Kidney (tissue), 13 donors: ENCODE measurements at regions not wholly inside any gene's neighbourhood (a gene's known extent, or its start where the extent isn't known, plus 50 kb on each side); places are given as distances from the start of the nearest gene placed in this dataset.

Experiments used
- DNase-seq, 5 donors: peaks; one replicate each; pipeline ENCODE4 v3.0.0-alpha.2; 2013 to 2020
- FAIRE-seq: peaks from 2 replicates; lab custom pipeline; 2012; peaks lifted over from hg19 to GRCh38; lab: Jason Lieb, UNC
- H3K27ac ChIP-seq, 2 donors: one replicate each; pipeline ENCODE4 v1.7.0; 2013; ENCODE audit warnings: low read depth in 2 of 2, low read length in 2 of 2, inconsistent platforms in 1 of 2
- H3K27me3 ChIP-seq: one replicate; pipeline ENCODE4 v1.7.1; 2013; ENCODE audit warnings: low read length, inconsistent platforms; ENCODE audit not compliant: control insufficient read depth, insufficient read depth
- H3K36me3 ChIP-seq, 3 donors: one replicate each; pipeline versions ENCODE4 v1.7.0 to v1.7.1; 2013; ENCODE audit warnings: low read length in 3 of 3, control low read depth in 1 of 3, inconsistent platforms in 1 of 3; ENCODE audit not compliant: insufficient read depth in 3 of 3, control insufficient read depth in 2 of 3
- H3K4me1 ChIP-seq, 3 donors: one replicate each; pipeline versions ENCODE4 v1.7.0 to v1.7.1; 2013; ENCODE audit warnings: low read length in 3 of 3, inconsistent platforms in 1 of 3, low read depth in 1 of 3; ENCODE audit not compliant: control insufficient read depth in 2 of 3, insufficient read depth in 2 of 3
- H3K4me3 ChIP-seq, 3 donors: one replicate each; pipeline versions ENCODE4 v1.7.0 to v1.8.1; 2013; ENCODE audit warnings: low read length in 3 of 3, control low read depth in 1 of 3, inconsistent platforms in 1 of 3
- H3K9ac ChIP-seq, 3 donors: one replicate each; pipeline versions ENCODE4 v1.7.0 to v1.7.1; 2013; ENCODE audit warnings: low read length in 3 of 3, control low read depth in 1 of 3, inconsistent platforms in 1 of 3
- H3K9me3 ChIP-seq, 3 donors: one replicate each; pipeline versions ENCODE4 v1.7.0 to v1.7.1; 2013; ENCODE audit warnings: low read length in 3 of 3, control low read depth in 1 of 3, inconsistent platforms in 1 of 3; ENCODE audit not compliant: control insufficient read depth in 2 of 3, insufficient read depth in 1 of 3
- intact Hi-C: fragments of 100-400 bp; cut with DNase I; formaldehyde crosslinking; loops from one replicate; pipeline ENCODE4 v1.11.1; 2022
- TF ChIP-seq, protein P1 (sequence below): IDR thresholded peaks from 3 replicates; pipeline ENCODE4 v1.5.1; 2012; ENCODE audit warnings: mild to moderate bottlenecking, moderate library complexity, borderline replicate concordance; ENCODE audit not compliant: insufficient read depth; ENCODE audit errors: extremely low read depth
- donor health status: control.
- donor health status: control.
- donor health status: control.
- donor health status: control.
- donor health status: control.
- donor health status: DM: yes; HTN: yes; CAD: no.
- donor health status: Normal renal cell carcinoma (clear cell type).

DNA sequence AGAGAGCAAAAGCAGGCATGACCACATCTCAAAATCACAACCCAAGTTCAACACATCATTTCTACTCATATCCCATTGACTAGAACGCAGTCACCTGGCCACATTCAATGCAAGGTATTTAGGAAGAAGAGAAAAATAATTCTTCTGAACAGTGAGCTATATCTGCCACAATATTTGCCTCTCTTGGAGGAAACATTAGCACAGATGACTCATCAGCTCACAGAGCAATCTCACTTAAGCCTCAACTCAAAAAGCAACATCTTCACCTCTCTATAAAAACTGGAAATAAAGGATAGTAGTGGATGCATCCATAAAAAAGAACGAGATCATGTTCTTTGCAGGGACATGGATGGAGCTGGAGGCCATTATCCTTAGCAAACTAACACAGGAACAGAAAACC, 143.9 kb upstream of the FMN2 start:
- Histone ChIP-seq H3K9me3 (no peaks in the 10 kb centered on the region), H3K27me3 (no peaks in the 10 kb centered on the region), H3K9ac (no peak overlapping the region), H3K4me1 (no peaks in the 10 kb centered on the region), H3K4me3 (no peak overlapping the region), H3K27ac (no peak overlapping the region), H3K36me3 (no peaks in the 10 kb centered on the region)
- DNase-seq (no peak), FAIRE-seq (no peak)
- intact Hi-C loops, result no loop called here
- TF ChIP-seq, protein P1, sequence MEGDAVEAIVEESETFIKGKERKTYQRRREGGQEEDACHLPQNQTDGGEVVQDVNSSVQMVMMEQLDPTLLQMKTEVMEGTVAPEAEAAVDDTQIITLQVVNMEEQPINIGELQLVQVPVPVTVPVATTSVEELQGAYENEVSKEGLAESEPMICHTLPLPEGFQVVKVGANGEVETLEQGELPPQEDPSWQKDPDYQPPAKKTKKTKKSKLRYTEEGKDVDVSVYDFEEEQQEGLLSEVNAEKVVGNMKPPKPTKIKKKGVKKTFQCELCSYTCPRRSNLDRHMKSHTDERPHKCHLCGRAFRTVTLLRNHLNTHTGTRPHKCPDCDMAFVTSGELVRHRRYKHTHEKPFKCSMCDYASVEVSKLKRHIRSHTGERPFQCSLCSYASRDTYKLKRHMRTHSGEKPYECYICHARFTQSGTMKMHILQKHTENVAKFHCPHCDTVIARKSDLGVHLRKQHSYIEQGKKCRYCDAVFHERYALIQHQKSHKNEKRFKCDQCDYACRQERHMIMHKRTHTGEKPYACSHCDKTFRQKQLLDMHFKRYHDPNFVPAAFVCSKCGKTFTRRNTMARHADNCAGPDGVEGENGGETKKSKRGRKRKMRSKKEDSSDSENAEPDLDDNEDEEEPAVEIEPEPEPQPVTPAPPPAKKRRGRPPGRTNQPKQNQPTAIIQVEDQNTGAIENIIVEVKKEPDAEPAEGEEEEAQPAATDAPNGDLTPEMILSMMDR, result no peak

DNA sequence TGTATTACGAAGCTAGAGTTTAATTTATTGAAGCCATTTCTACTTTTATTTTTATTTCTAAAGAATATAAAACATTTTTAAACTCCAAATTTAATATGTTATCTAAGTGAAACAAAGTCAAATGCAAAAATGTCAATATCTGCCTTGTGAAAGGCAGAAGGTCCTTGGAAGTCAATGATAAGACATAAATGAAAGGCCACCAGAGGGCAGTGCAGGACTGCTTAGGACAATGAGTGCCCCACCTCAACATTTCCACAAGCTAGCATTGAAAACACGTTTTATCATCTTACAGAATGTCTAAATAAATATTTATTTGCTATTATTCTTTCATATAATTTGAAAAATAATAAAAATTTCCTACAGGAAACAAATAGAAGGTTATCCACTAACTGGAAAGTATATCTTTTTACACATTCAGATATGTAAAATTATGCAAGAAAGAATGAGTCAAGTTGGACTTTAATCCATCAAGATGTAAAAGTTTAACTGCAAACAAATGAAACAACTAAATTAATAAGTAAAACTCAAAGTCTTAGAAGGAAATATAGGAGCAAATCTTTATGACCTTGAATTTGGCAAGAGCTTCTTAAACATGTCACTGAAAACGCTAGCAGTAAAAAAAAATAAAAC, 140.1 kb upstream of the FMN2 start:
- H3K36me3 ChIP-seq, result no peaks in the 10 kb centered on the region
- peak overlapping the region in 1 of 3 donors; percentile 31 for H3K9ac ChIP-seq
- TF ChIP-seq, protein P1, result peak; percentile 72
- H3K4me1 ChIP-seq, result no peaks in the 10 kb centered on the region
- peak overlapping the region; percentile 59 to 74 for H3K27ac ChIP-seq
- H3K9me3 ChIP-seq, result no peaks in the 10 kb centered on the region
- peak overlapping the region in 2 of 3 donors; percentile 65 to 83 for H3K4me3 ChIP-seq
- intact Hi-C loops, result no loop called here
- peak; percentile 94 for FAIRE-seq
- peak in 4 of 5 donors; percentile 69 to 88 (median 78) for DNase-seq
- no peaks in the 10 kb centered on the region for H3K27me3 ChIP-seq

DNA sequence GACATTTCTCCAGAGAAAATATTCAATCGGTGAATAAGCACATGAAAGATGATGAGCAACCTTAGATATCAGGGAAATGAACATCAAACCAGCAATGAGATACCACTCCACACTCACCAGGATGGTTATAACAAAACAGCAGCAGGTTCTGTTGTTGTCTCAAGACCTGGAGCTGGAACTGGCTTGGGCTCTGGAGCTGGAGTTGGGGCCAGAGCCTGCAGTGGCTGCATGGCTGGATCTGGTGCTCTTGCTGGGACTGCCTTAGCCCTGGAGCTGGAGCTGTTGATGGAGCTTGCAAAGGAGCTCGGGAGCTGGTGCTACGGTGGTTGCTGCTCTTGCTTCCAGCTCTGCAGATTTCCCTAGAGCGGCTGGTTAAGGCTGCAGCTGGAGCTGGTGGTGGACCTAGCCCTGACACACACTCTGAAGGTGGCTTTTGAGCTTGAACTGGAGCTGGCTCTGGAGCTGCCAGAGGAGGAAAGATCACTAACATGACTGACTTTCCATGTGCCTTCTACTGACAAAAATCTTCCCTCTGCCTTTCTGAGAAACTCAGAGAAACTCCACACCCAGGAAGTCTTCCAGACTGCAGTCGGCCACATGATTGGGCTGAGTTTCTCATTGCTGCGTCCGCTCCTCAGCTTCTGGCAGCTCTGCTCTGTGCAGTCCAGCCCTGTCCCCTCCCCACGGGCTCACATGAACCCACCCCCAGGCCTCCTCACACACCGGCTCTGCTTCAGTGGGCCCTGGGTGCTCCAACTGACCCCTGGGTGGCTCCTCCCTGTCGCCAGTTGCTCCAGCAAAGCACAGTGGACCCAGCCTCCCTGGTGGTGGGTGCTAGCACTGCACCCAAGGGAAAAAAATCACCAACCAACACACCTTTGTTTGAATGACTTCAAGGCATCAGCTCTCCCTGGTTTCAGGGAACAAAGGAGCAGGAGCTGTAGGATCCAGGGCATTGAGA, 139.1 kb upstream of the FMN2 start:
- H3K4me1 ChIP-seq, result no peaks in the 10 kb centered on the region
- DNase-seq, result peak; percentile 54 to 84 (median 74)
- H3K9ac ChIP-seq, result peak overlapping the region in 2 of 3 donors; percentile 29 to 31
- no peaks in the 10 kb centered on the region for H3K36me3 ChIP-seq
- intact Hi-C loops, result no loop called here
- peak overlapping the region; percentile 59 to 74 for H3K27ac ChIP-seq
- H3K4me3 ChIP-seq, result peak overlapping the region in 2 of 3 donors; percentile 65 to 83
- H3K9me3 ChIP-seq, result no peaks in the 10 kb centered on the region
- no peaks in the 10 kb centered on the region for H3K27me3 ChIP-seq
- no peak for FAIRE-seq
- TF ChIP-seq, protein P1, result peak; percentile 55
